ENCODE measurements at regions not wholly inside any gene's neighbourhood (a gene's known extent, or its start where the extent isn't known, plus 50 kb on each side); places are given as distances from the start of the nearest gene placed in this dataset.

- H3K36me3 ChIP-seq (ENCODE audit: insufficient read depth, low read length) = no peaks in the 10 kb centered on the region
- no peaks in the 10 kb centered on the region for H3K9me3 ChIP-seq (ENCODE audit: low read length)
- H2AFZ ChIP-seq (ENCODE audit: low read depth, low read length) = no peak overlapping the region
Measured at GRCh38 chr7:41295455-41295815, 407.5 kb downstream of the INHBA start.

GRCh38 chr7:41294556-41295454 lies 408.1 kb downstream of the INHBA start:
- no peaks in the 10 kb centered on the region for H3K36me3 ChIP-seq (ENCODE audit: insufficient read depth, low read length)
- no peaks in the 10 kb centered on the region for H3K27me3 ChIP-seq (ENCODE audit: insufficient read depth, low read length)
- no peaks in the 10 kb centered on the region for H3K9me3 ChIP-seq (ENCODE audit: low read length)
- no peak overlapping the region for H2AFZ ChIP-seq (ENCODE audit: low read depth, low read length)
- no peaks in the 10 kb centered on the region for H3K4me1 ChIP-seq (ENCODE audit: insufficient read depth, low read length)
- no peak overlapping the region for H3K4me3 ChIP-seq (ENCODE audit: low read length)

More at GRCh38 chr7:41295455-41295815, 407.5 kb downstream of the INHBA start:
- Histone ChIP-seq H3K4me1 (ENCODE audit: insufficient read depth, low read length) (no peaks in the 10 kb centered on the region), H3K4me3 (ENCODE audit: low read length) (no peak overlapping the region), H3K27me3 (ENCODE audit: insufficient read depth, low read length) (no peaks in the 10 kb centered on the region)

GRCh38 chr7:41292487-41292886 lies 410.4 kb downstream of the INHBA start:
- Histone ChIP-seq H3K36me3 (ENCODE audit: insufficient read depth, low read length) (no peaks in the 10 kb centered on the region), H3K27me3 (ENCODE audit: insufficient read depth, low read length) (no peaks in the 10 kb centered on the region), H3K9me3 (ENCODE audit: low read length) (no peaks in the 10 kb centered on the region), H3K4me3 (ENCODE audit: low read length) (no peak overlapping the region), H2AFZ (ENCODE audit: low read depth, low read length) (no peak overlapping the region), H3K4me1 (ENCODE audit: insufficient read depth, low read length) (no peaks in the 10 kb centered on the region)

GRCh38 chr7:41287559-41288335 lies 415.1 kb downstream of the INHBA start:
- Histone ChIP-seq H3K27me3 (ENCODE audit: insufficient read depth, low read length) (no peaks in the 10 kb centered on the region), H3K36me3 (ENCODE audit: insufficient read depth, low read length) (no peaks in the 10 kb centered on the region), H3K9me3 (ENCODE audit: low read length) (no peaks in the 10 kb centered on the region), H3K4me1 (ENCODE audit: insufficient read depth, low read length) (no peaks in the 10 kb centered on the region), H2AFZ (ENCODE audit: low read depth, low read length) (no peak overlapping the region), H3K4me3 (ENCODE audit: low read length) (no peak overlapping the region)

- H2AFZ ChIP-seq (ENCODE audit: low read depth, low read length) = no peak overlapping the region
- H3K36me3 ChIP-seq (ENCODE audit: insufficient read depth, low read length) = no peaks in the 10 kb centered on the region
- H3K27me3 ChIP-seq (ENCODE audit: insufficient read depth, low read length) = no peaks in the 10 kb centered on the region
- H3K9me3 ChIP-seq (ENCODE audit: low read length) = no peaks in the 10 kb centered on the region
- H3K4me1 ChIP-seq (ENCODE audit: insufficient read depth, low read length) = no peaks in the 10 kb centered on the region
- H3K4me3 ChIP-seq (ENCODE audit: low read length) = no peak overlapping the region
Measured at GRCh38 chr7:41280491-41280890, 422.4 kb downstream of the INHBA start.

GRCh38 chr7:41277561-41277960 lies 425.3 kb downstream of the INHBA start:
- Histone ChIP-seq H3K27me3 (ENCODE audit: insufficient read depth, low read length) (no peaks in the 10 kb centered on the region), H3K4me3 (ENCODE audit: low read length) (no peak overlapping the region), H2AFZ (ENCODE audit: low read depth, low read length) (no peak overlapping the region), H3K36me3 (ENCODE audit: insufficient read depth, low read length) (no peaks in the 10 kb centered on the region), H3K9me3 (ENCODE audit: low read length) (no peaks in the 10 kb centered on the region), H3K4me1 (ENCODE audit: insufficient read depth, low read length) (no peaks in the 10 kb centered on the region)

- Histone ChIP-seq H3K27me3 (ENCODE audit: insufficient read depth, low read length) (no peaks in the 10 kb centered on the region), H3K9me3 (ENCODE audit: low read length) (no peaks in the 10 kb centered on the region), H3K36me3 (ENCODE audit: insufficient read depth, low read length) (no peaks in the 10 kb centered on the region), H3K4me3 (ENCODE audit: low read length) (no peak overlapping the region), H3K4me1 (ENCODE audit: insufficient read depth, low read length) (no peaks in the 10 kb centered on the region), H2AFZ (ENCODE audit: low read depth, low read length) (no peak overlapping the region)
Measured at GRCh38 chr7:41275255-41275654, 427.6 kb downstream of the INHBA start.

- Histone ChIP-seq H3K4me3 (ENCODE audit: low read length) (no peak overlapping the region), H3K27me3 (ENCODE audit: insufficient read depth, low read length) (no peaks in the 10 kb centered on the region), H3K36me3 (ENCODE audit: insufficient read depth, low read length) (no peaks in the 10 kb centered on the region), H3K9me3 (ENCODE audit: low read length) (no peaks in the 10 kb centered on the region), H3K4me1 (ENCODE audit: insufficient read depth, low read length) (no peaks in the 10 kb centered on the region), H2AFZ (ENCODE audit: low read depth, low read length) (no peak overlapping the region)
Measured at GRCh38 chr7:41274179-41274578, 428.7 kb downstream of the INHBA start.

- Histone ChIP-seq H3K9me3 (ENCODE audit: low read length) (no peaks in the 10 kb centered on the region), H3K27me3 (ENCODE audit: insufficient read depth, low read length) (no peaks in the 10 kb centered on the region), H3K4me3 (ENCODE audit: low read length) (no peak overlapping the region), H2AFZ (ENCODE audit: low read depth, low read length) (no peak overlapping the region), H3K36me3 (ENCODE audit: insufficient read depth, low read length) (no peaks in the 10 kb centered on the region), H3K4me1 (ENCODE audit: insufficient read depth, low read length) (no peaks in the 10 kb centered on the region)
Measured at GRCh38 chr7:41272664-41273063, 430.2 kb downstream of the INHBA start.

GRCh38 chr7:41268878-41269277 lies 434.0 kb downstream of the INHBA start:
- Histone ChIP-seq H3K27me3 (ENCODE audit: insufficient read depth, low read length) (no peaks in the 10 kb centered on the region), H3K4me1 (ENCODE audit: insufficient read depth, low read length) (no peaks in the 10 kb centered on the region), H2AFZ (ENCODE audit: low read depth, low read length) (no peak overlapping the region), H3K36me3 (ENCODE audit: insufficient read depth, low read length) (no peaks in the 10 kb centered on the region), H3K9me3 (ENCODE audit: low read length) (no peaks in the 10 kb centered on the region), H3K4me3 (ENCODE audit: low read length) (no peak overlapping the region)

- H2AFZ ChIP-seq (ENCODE audit: low read depth, low read length) = no peak overlapping the region
- H3K27me3 ChIP-seq (ENCODE audit: insufficient read depth, low read length) = no peaks in the 10 kb centered on the region
- no peak overlapping the region for H3K4me3 ChIP-seq (ENCODE audit: low read length)
Measured at GRCh38 chr7:41261080-41261479, 441.8 kb downstream of the INHBA start.

GRCh38 chr7:41257660-41258059 lies 445.2 kb downstream of the INHBA start:
- H3K4me1 ChIP-seq (ENCODE audit: insufficient read depth, low read length) = no peaks in the 10 kb centered on the region
- no peaks in the 10 kb centered on the region for H3K27me3 ChIP-seq (ENCODE audit: insufficient read depth, low read length)
- peaks cover 4% of the 10 kb centered on the region for H3K9me3 ChIP-seq (ENCODE audit: low read length)
- H2AFZ ChIP-seq (ENCODE audit: low read depth, low read length) = no peak overlapping the region
- H3K36me3 ChIP-seq (ENCODE audit: insufficient read depth, low read length) = no peaks in the 10 kb centered on the region
- no peak overlapping the region for H3K4me3 ChIP-seq (ENCODE audit: low read length)

More at GRCh38 chr7:41261080-41261479, 441.8 kb downstream of the INHBA start:
- Histone ChIP-seq H3K9me3 (ENCODE audit: low read length) (peaks cover 4% of the 10 kb centered on the region), H3K36me3 (ENCODE audit: insufficient read depth, low read length) (no peaks in the 10 kb centered on the region), H3K4me1 (ENCODE audit: insufficient read depth, low read length) (no peaks in the 10 kb centered on the region)

- Histone ChIP-seq H3K36me3 (ENCODE audit: insufficient read depth, low read length) (no peaks in the 10 kb centered on the region), H2AFZ (ENCODE audit: low read depth, low read length) (no peak overlapping the region), H3K4me3 (ENCODE audit: low read length) (no peak overlapping the region), H3K27me3 (ENCODE audit: insufficient read depth, low read length) (no peaks in the 10 kb centered on the region), H3K9me3 (ENCODE audit: low read length) (peaks cover 4% of the 10 kb centered on the region), H3K4me1 (ENCODE audit: insufficient read depth, low read length) (no peaks in the 10 kb centered on the region)
Measured at GRCh38 chr7:41256186-41256945, 446.5 kb downstream of the INHBA start.

Data from neuron (in vitro differentiated cells).